ENCODE measurements at regions not wholly inside any gene's neighbourhood (a gene's known extent, or its start where the extent isn't known, plus 50 kb on each side); places are given as distances from the start of the nearest gene placed in this dataset.

- Histone ChIP-seq H3K36me3 (ENCODE audit: control insufficient read depth, insufficient read depth, low read length) (no peaks in the 10 kb centered on the region), H3K9me1 (ENCODE audit: control insufficient read depth, insufficient read depth, low read length) (no peaks in the 10 kb centered on the region), H3K4me1 (replicated peaks in 1 of 2; ENCODE audit: control insufficient read depth in 2 of 2, insufficient read depth in 2 of 2, low read length in 2 of 2) (no peaks in the 10 kb centered on the region), H3K9me3 (replicated peaks; ENCODE audit: control insufficient read depth, insufficient read depth, low read depth, low read length) (no peaks in the 10 kb centered on the region), H3K9ac (ENCODE audit: insufficient read depth in 1 of 2, low read depth in 2 of 2, low read length in 2 of 2) (no peak overlapping the region), H3K27ac (ENCODE audit: extremely low read depth, low read depth, low read length) (no peak overlapping the region), H2AFZ (ENCODE audit: low read depth, low read length) (no peak overlapping the region), H3K79me2 (ENCODE audit: control insufficient read depth, insufficient read depth, low read length) (no peaks in the 10 kb centered on the region), H4K20me1 (replicated peaks; ENCODE audit: control insufficient read depth, insufficient read depth, low read length) (no peaks in the 10 kb centered on the region), H3K4me2 (ENCODE audit: insufficient read depth, low read length) (no peak overlapping the region), H3K27me3 (ENCODE audit: control insufficient read depth in 2 of 2, insufficient read depth in 2 of 2, low read length in 2 of 2) (no peaks in the 10 kb centered on the region), H3K4me3 (no peak overlapping the region)
- no TSS peak for BruUV-seq (replicated peaks)
- 0% methylated on average over 1 of the region's 1 CpG for WGBS (ENCODE audit: insufficient coverage, low coverage, missing lambda C conversion rate)
- FAIRE-seq (peak; percentile 6), DNase-seq (ENCODE audit: extremely low read depth in 1 of 4, low spot score in 3 of 4) (no peak), ATAC-seq (no peak)
- CTCF ChIA-PET (ENCODE audit: low intra/inter-chr PET ratio): no interaction called here
- POLR2A ChIA-PET: no interaction called here
- in situ Hi-C loops (cut with MboI) (no loop called here), intact Hi-C loops (cut with micrococcal nuclease) (no loop called here)
- no peak for TF ChIP-seq REST (IDR thresholded peaks at IDR 0.05; ENCODE audit: borderline replicate concordance)
- TF ChIP-seq REST (CRISPR knock-in tag; IDR thresholded peaks at IDR 0.05; ENCODE audit: low read depth): no peak
- TF ChIP-seq ZNF197 (CRISPR knock-in tag; IDR thresholded peaks at IDR 0.05; ENCODE audit: low read depth): no peak
- TF ChIP-seq ZNF324 (CRISPR knock-in tag; IDR thresholded peaks at IDR 0.05): no peak
- TF ChIP-seq KLF6 (CRISPR knock-in tag; IDR thresholded peaks at IDR 0.05; ENCODE audit: borderline replicate concordance): no peak
- no peak for TF ChIP-seq MAFK (IDR thresholded peaks at IDR 0.05; ENCODE audit: low read length)
- TF ChIP-seq ZNF121 (CRISPR knock-in tag; conservative IDR thresholded peaks at IDR 0.05): no peak
- TF ChIP-seq MTF1 (CRISPR knock-in tag; IDR thresholded peaks at IDR 0.05; ENCODE audit: borderline replicate concordance): no peak
- no peak for TF ChIP-seq CUX1 (CRISPR knock-in tag; IDR thresholded peaks at IDR 0.05)
- no peak for TF ChIP-seq FIP1L1 (IDR thresholded peaks at IDR 0.05; ENCODE audit: low read depth, low read length, poor library complexity, severe bottlenecking)
These were observed 1306.8 kb upstream of the NXPH2 start for GRCh38 chr2:140086964-140087363.
